Spleen (tissue), 11 donors: ENCODE measurements at regions not wholly inside any gene's neighbourhood (a gene's known extent, or its start where the extent isn't known, plus 50 kb on each side); places are given as distances from the start of the nearest gene placed in this dataset.

Source experiments
- DNase-seq: peaks from one replicate; pipeline ENCODE4 v3.0.0-alpha.2; 2020
- H3K27ac ChIP-seq, 8 donors: fragments of 200-600 bp; sonication (generic) in 7 of 8; 1 replicate in 4 of 8; 2 replicates in 4 of 8; pipeline versions ENCODE4 v1.5.0 to v1.8.0; 2016 to 2021; ENCODE audit warnings: inconsistent platforms in 4 of 8, mild to moderate bottlenecking in 4 of 8, moderate library complexity in 1 of 8
- H3K27me3 ChIP-seq, 7 donors: fragments of 200-600 bp; sonication (generic) in 6 of 7; replicated peaks in 1 of 7; 1 replicate in 4 of 7; 2 replicates in 3 of 7; pipeline versions ENCODE4 v1.5.0 to v1.8.0; 2016 to 2021; ENCODE audit warnings: inconsistent platforms in 3 of 7, mild to moderate bottlenecking in 1 of 7
- H3K36me3 ChIP-seq, 6 donors: fragments of 200-600 bp; sonication (generic) in 5 of 6; 1 replicate in 4 of 6; 2 replicates in 2 of 6; pipeline versions ENCODE4 v1.5.0 to v1.8.0; 2016 to 2021; ENCODE audit warnings: inconsistent platforms in 2 of 6
- H3K4me1 ChIP-seq, 6 donors: fragments of 200-600 bp; sonication (generic) in 5 of 6; 1 replicate in 3 of 6; 2 replicates in 3 of 6; pipeline versions ENCODE4 v1.5.0 to v1.8.0; 2016 to 2021; ENCODE audit warnings: inconsistent platforms in 3 of 6
- H3K4me3 ChIP-seq, 8 donors: fragments of 200-600 bp; sonication (generic) in 7 of 8; 1 replicate in 4 of 8; 2 replicates in 4 of 8; pipeline versions ENCODE4 v1.5.0 to v1.8.0; 2016 to 2021; ENCODE audit warnings: inconsistent platforms in 4 of 8, mild to moderate bottlenecking in 4 of 8, moderate library complexity in 2 of 8
- H3K9me3 ChIP-seq, 8 donors: fragments of 200-600 bp; sonication (generic) in 7 of 8; 1 replicate in 4 of 8; 2 replicates in 4 of 8; pipeline versions ENCODE4 v1.5.0 to v1.8.0; 2016 to 2021; ENCODE audit warnings: inconsistent platforms in 4 of 8
- CTCF ChIP-seq, 11 experiments: fragments of 200-600 bp in 7 of 11; fragments of 450-650 bp in 4 of 11; sonication (generic) in 4 of 11; IDR thresholded peaks in 8 of 11; conservative IDR thresholded peaks in 3 of 11; 1 replicate in 7 of 11; 2 replicates in 4 of 11; pipeline versions ENCODE4 v1.4.0 to v1.8.0; 2016 to 2021; ENCODE audit warnings: antibody characterized with exemption in 11 of 11, inconsistent platforms in 4 of 11, mild to moderate bottlenecking in 1 of 11
- POLR2A ChIP-seq, 3 donors: fragments of 450-650 bp; IDR thresholded peaks; one replicate each; pipeline ENCODE4 v1.5.1; 2017; ENCODE audit warnings: antibody characterized with exemption in 3 of 3, mild to moderate bottlenecking in 1 of 3
- POLR2AphosphoS5 ChIP-seq, 3 donors: sonication (generic); formaldehyde crosslinking; IDR thresholded peaks; one replicate each; pipeline ENCODE4 v1.5.1; 2017; ENCODE audit warnings: antibody characterized with exemption in 3 of 3
- WGBS, 5 donors: extraction: QIAGEN DNeasy Blood & Tissue Kit in 3 of 5; methylation state at CpG; one replicate each; pipeline versions ENCODE4 v1.1.5 to v1.1.7; 2013 to 2018; 5-methylcytosine and 5-hydroxymethylcytosine counted together
- intact Hi-C: fragments of 100-400 bp; cut with DNase I; formaldehyde crosslinking; loops from one replicate; pipeline ENCODE4 v1.15.0; 2023; ENCODE audit warnings: low total_unique reads
- donor health status: healthy with polysubstance abuse.
- donor health status: DM: no; HTN: no; CAD: no; lungs with moderate emphysema.
- donor health status: DM: no; HTN: no; CAD: no.
- donor health status: Bipolar disorder and iron deficiency.
- donor health status: healthy.
- donor health status: DM: no; HTN: no; CAD: no.
- donor health status: DM: yes; HTN: yes; CAD: no.

- Histone ChIP-seq H3K27me3 (peaks cover 0 to 59% (median 0%) of the 10 kb centered on the region in 7 donors), H3K27ac (no peak overlapping the region), H3K4me3 (no peak overlapping the region), H3K36me3 (no peaks in the 10 kb centered on the region), H3K4me1 (no peaks in the 10 kb centered on the region), H3K9me3 (no peaks in the 10 kb centered on the region)
- TF ChIP-seq CTCF (IDR thresholded peaks at IDR 0.05 in 8 of 11, conservative IDR thresholded peaks at IDR 0.05 in 3 of 11) (no peak), POLR2AphosphoS5 (IDR thresholded peaks at IDR 0.05) (no peak), POLR2A (IDR thresholded peaks at IDR 0.05) (no peak)
- DNase-seq: no peak
- intact Hi-C loops: no loop called here
- 82 to 91% (median 85%) methylated on average over 5 of the region's 5 CpGs for WGBS, 5 donors
Observed at GRCh38 chr1:22364326-22364650, 87.4 kb upstream of the ZBTB40 start.

- intact Hi-C loops: no loop called here
- WGBS, 5 donors: 76 to 87% (median 82%) methylated on average over 5 of the region's 5 CpGs
- TF ChIP-seq POLR2A (IDR thresholded peaks at IDR 0.05) (no peak), CTCF (IDR thresholded peaks at IDR 0.05 in 8 of 11, conservative IDR thresholded peaks at IDR 0.05 in 3 of 11) (no peak), POLR2AphosphoS5 (IDR thresholded peaks at IDR 0.05) (no peak)
Observed at GRCh38 chr1:22364764-22365163, 86.9 kb upstream of the ZBTB40 start.

GRCh38 chr1:22365331-22366295 lies 86.0 kb upstream of the ZBTB40 start:
- TF ChIP-seq POLR2AphosphoS5 (IDR thresholded peaks at IDR 0.05): no peak
- TF ChIP-seq POLR2A (IDR thresholded peaks at IDR 0.05): no peak
- TF ChIP-seq CTCF (IDR thresholded peaks at IDR 0.05 in 8 of 11, conservative IDR thresholded peaks at IDR 0.05 in 3 of 11): no peak
- no peaks in the 10 kb centered on the region for H3K36me3 ChIP-seq
- DNase-seq: no peak
- H3K27me3 ChIP-seq: peaks cover 0 to 66% (median 0%) of the 10 kb centered on the region in 7 donors
- WGBS, 5 donors: 73 to 88% (median 82%) methylated on average over 18 to 19 of the region's 19 CpGs
- no peak overlapping the region for H3K27ac ChIP-seq
- no peaks in the 10 kb centered on the region for H3K4me1 ChIP-seq
- H3K4me3 ChIP-seq: no peak overlapping the region
- H3K9me3 ChIP-seq: no peaks in the 10 kb centered on the region
- intact Hi-C loops: no loop called here

More at GRCh38 chr1:22364764-22365163, 86.9 kb upstream of the ZBTB40 start:
- Histone ChIP-seq H3K4me3 (no peak overlapping the region), H3K27me3 (peaks cover 0 to 62% (median 0%) of the 10 kb centered on the region in 7 donors), H3K4me1 (no peaks in the 10 kb centered on the region), H3K27ac (no peak overlapping the region), H3K9me3 (no peaks in the 10 kb centered on the region), H3K36me3 (no peaks in the 10 kb centered on the region)
- no peak for DNase-seq

GRCh38 chr1:22366346-22366745 lies 85.3 kb upstream of the ZBTB40 start:
- intact Hi-C loops: no loop called here

More at GRCh38 chr1:22366346-22366745, 85.3 kb upstream of the ZBTB40 start:
- Histone ChIP-seq H3K4me1 (no peaks in the 10 kb centered on the region), H3K27ac (no peak overlapping the region), H3K27me3 (peaks cover 0 to 65% (median 0%) of the 10 kb centered on the region in 7 donors), H3K36me3 (no peaks in the 10 kb centered on the region), H3K9me3 (no peaks in the 10 kb centered on the region), H3K4me3 (no peak overlapping the region)
- WGBS, 5 donors: 83 to 94% (median 90%) methylated on average over 6 of the region's 6 CpGs
- no peak for DNase-seq
- no peak for TF ChIP-seq POLR2A (IDR thresholded peaks at IDR 0.05)
- TF ChIP-seq POLR2AphosphoS5 (IDR thresholded peaks at IDR 0.05): no peak
- TF ChIP-seq CTCF (IDR thresholded peaks at IDR 0.05 in 8 of 11, conservative IDR thresholded peaks at IDR 0.05 in 3 of 11): no peak
